Endothelial cell of umbilical vein (primary cell): ENCODE measurements at regions not wholly inside any gene's neighbourhood (a gene's known extent, or its start where the extent isn't known, plus 50 kb on each side); places are given as distances from the start of the nearest gene placed in this dataset.
"Not testable (repeated sequence)": the region's sequence is repeated elsewhere in the genome, so short reads cannot be mapped to it uniquely, and the experiment has no call there.

ENCODE experiments used
- BruUV-seq: library from RNA; stranded (reverse); fragments of 400-500 nt; replicated peaks from 2 replicates; lab custom pipeline; 2021; lab: Mats Ljungman, UMichigan
- CTCF ChIA-PET: fragments of 300-600, 350-600 bp; sonication (Branson Sonifier 250); formaldehyde crosslinking; loops from one replicate; lab custom pipeline; 2021; ENCODE audit warnings: antibody characterized with exemption, inconsistent platforms; lab: Charles Lee
- POLR2A ChIA-PET: fragments of 300-600, 350-600 bp; sonication (Branson Sonifier 250); formaldehyde crosslinking; loops from one replicate; lab custom pipeline; 2021; ENCODE audit warnings: antibody characterized with exemption, inconsistent platforms; lab: Charles Lee
- DNase-seq: peaks from one replicate; pipeline ENCODE4 v3.0.0-alpha.2; 2011; ENCODE audit warnings: low read depth, low spot score
- FAIRE-seq: peaks from 2 replicates; lab custom pipeline; 2011; peaks lifted over from hg19 to GRCh38; lab: Jason Lieb, UNC
- H2AFZ ChIP-seq: 2 replicates; pipeline ENCODE4 v1.6.0; 2012; ENCODE audit warnings: low read depth, low read length, control low read depth, inconsistent platforms
- H3K27ac ChIP-seq: 2 replicates; pipeline ENCODE4 v1.5.1; 2011; ENCODE audit warnings: low read depth, mild to moderate bottlenecking, control low read depth, low read length, moderate library complexity; ENCODE audit not compliant: insufficient read depth
- H3K27me3 ChIP-seq, 2 experiments: 2 replicates each; pipeline versions ENCODE4 v1.6.0 to v1.6.1; 2011; ENCODE audit warnings: low read length in 2 of 2, mixed read lengths in 1 of 2; ENCODE audit not compliant: control insufficient read depth in 2 of 2, insufficient read depth in 2 of 2
- H3K36me3 ChIP-seq, 2 experiments: 2 replicates in 1 of 2; 3 replicates in 1 of 2; pipeline ENCODE4 v1.5.1; 2011; ENCODE audit warnings: low read length in 2 of 2, mild to moderate bottlenecking in 1 of 2, moderate library complexity in 1 of 2; ENCODE audit not compliant: control insufficient read depth in 2 of 2, insufficient read depth in 2 of 2; ENCODE audit errors: extremely low read depth in 1 of 2
- H3K4me1 ChIP-seq: 3 replicates; pipeline ENCODE4 v1.5.1; 2011; ENCODE audit warnings: mild to moderate bottlenecking, low read length; ENCODE audit not compliant: control insufficient read depth, insufficient read depth; ENCODE audit errors: extremely low read depth
- H3K4me2 ChIP-seq: 2 replicates; pipeline ENCODE4 v1.6.1; 2011; ENCODE audit warnings: low read length, control low read depth, mixed read lengths; ENCODE audit not compliant: insufficient read depth
- H3K4me3 ChIP-seq, 3 experiments: fragments of 200-600 bp in 1 of 3; sonication (generic), shearing (Covaris generic) in 1 of 3; replicated peaks in 1 of 3; 2 replicates each; pipeline ENCODE4 v1.5.1; 2011 to 2016; ENCODE audit warnings: control low read depth in 3 of 3, low read length in 3 of 3, mild to moderate bottlenecking in 2 of 3, inconsistent platforms in 1 of 3, low read depth in 1 of 3, moderate library complexity in 1 of 3; ENCODE audit not compliant: insufficient read depth in 1 of 3
- H3K79me2 ChIP-seq: 2 replicates; pipeline ENCODE4 v1.6.0; 2012; ENCODE audit warnings: low read length, inconsistent platforms; ENCODE audit not compliant: control insufficient read depth, insufficient read depth
- H3K9ac ChIP-seq: replicated peaks from 2 replicates; pipeline ENCODE3; 2011; ENCODE audit warnings: low read length, control low read depth; ENCODE audit not compliant: insufficient read depth; ENCODE audit errors: extremely low read depth
- H3K9me1 ChIP-seq: replicated peaks from 3 replicates; pipeline ENCODE4 v1.6.0; 2011; ENCODE audit warnings: mild to moderate bottlenecking, low read length; ENCODE audit not compliant: control insufficient read depth, insufficient read depth; ENCODE audit errors: extremely low read depth
- H3K9me3 ChIP-seq: replicated peaks from 2 replicates; pipeline ENCODE4 v1.5.1; 2012; ENCODE audit warnings: low read length, inconsistent platforms; ENCODE audit not compliant: control insufficient read depth, insufficient read depth
- H4K20me1 ChIP-seq: replicated peaks from 2 replicates; pipeline ENCODE3; 2011; ENCODE audit warnings: mild to moderate bottlenecking, low read length; ENCODE audit not compliant: control insufficient read depth, insufficient read depth; ENCODE audit errors: extremely low read depth
- EZH2 ChIP-seq: IDR thresholded peaks from 2 replicates; pipeline ENCODE4 v1.6.1; 2012; ENCODE audit warnings: borderline replicate concordance, low read depth, mild to moderate bottlenecking, moderate library complexity, low read length, inconsistent platforms; ENCODE audit not compliant: severe bottlenecking
- FOS ChIP-seq: IDR thresholded peaks from 2 replicates; pipeline ENCODE4 v1.6.1; 2011; ENCODE audit warnings: mild to moderate bottlenecking, low read length, moderate library complexity, borderline replicate concordance; ENCODE audit not compliant: insufficient read depth
- GATA2 ChIP-seq: IDR thresholded peaks from 2 replicates; pipeline ENCODE4 v1.7.0; 2011; ENCODE audit warnings: low read depth, mild to moderate bottlenecking, moderate library complexity, mixed read lengths, low read length; ENCODE audit not compliant: insufficient read length, insufficient read depth
- JUN ChIP-seq: IDR thresholded peaks from 2 replicates; pipeline ENCODE4 v1.6.1; 2011; ENCODE audit warnings: borderline replicate concordance, low read depth; ENCODE audit not compliant: insufficient read length, insufficient read depth
- MAX ChIP-seq: IDR thresholded peaks from 2 replicates; pipeline ENCODE4 v1.6.1; 2011; ENCODE audit not compliant: insufficient read depth, insufficient read length
- MYC ChIP-seq: IDR thresholded peaks from one replicate; pipeline ENCODE4 v1.6.1; 2011; ENCODE audit warnings: mild to moderate bottlenecking, low read depth, low read length
- POLR2A ChIP-seq: IDR thresholded peaks from 2 replicates; pipeline ENCODE4 v1.6.1; 2012; ENCODE audit warnings: low read depth, mild to moderate bottlenecking, control low read depth, low read length
- POLR2AphosphoS5 ChIP-seq: IDR thresholded peaks from 2 replicates; pipeline ENCODE4 v1.6.1; 2012; ENCODE audit warnings: low read depth, mild to moderate bottlenecking, control low read depth, low read length, moderate library complexity; ENCODE audit not compliant: insufficient read depth
- dilution Hi-C: fragments of 300-500 bp; cut with MboI; formaldehyde crosslinking; loops from one replicate; pipeline ENCODE4 v1.15.0; 2019; ENCODE audit warnings: low sequenced_read_pairs; ENCODE audit not compliant: extremely low pct_ligation_motif_present
- intact Hi-C: fragments of 100-400 bp; cut with micrococcal nuclease; formaldehyde crosslinking; loops from one replicate; pipeline ENCODE4 v1.10.0; 2022
- TF ChIP-seq, protein P1 (sequence below), 2 donors: IDR thresholded peaks; 1 replicate in 1 of 2; 2 replicates in 1 of 2; pipeline ENCODE4 v1.5.1; 2011; ENCODE audit warnings: low read length in 2 of 2, mild to moderate bottlenecking in 2 of 2, moderate library complexity in 2 of 2, control low read depth in 1 of 2, inconsistent platforms in 1 of 2, low read depth in 1 of 2; ENCODE audit not compliant: insufficient read depth in 1 of 2; ENCODE audit errors: extremely low read depth in 1 of 2

GRCh38 chr10:77737608-77738007, 100.0 kb upstream of the KCNMA1 start:
- peak overlapping the region; percentile 50 for H3K9ac ChIP-seq
- H4K20me1 ChIP-seq, result no peaks in the 10 kb centered on the region
- no peaks in the 10 kb centered on the region for H3K79me2 ChIP-seq
- BruUV-seq, result no TSS peak
- peaks cover 20% of the 10 kb centered on the region for H3K4me1 ChIP-seq
- intact Hi-C loops (loop anchor here (1.0 to 2.0 kb wide), 4 partner anchors 19 to 573 kb away; no protein-coding TSS in a partner anchor), dilution Hi-C loops (no loop called here)
- no peaks in the 10 kb centered on the region for H3K9me3 ChIP-seq
- H3K36me3 ChIP-seq, result no peaks in the 10 kb centered on the region
- no peaks in the 10 kb centered on the region for H3K9me1 ChIP-seq
- POLR2A ChIA-PET, result interaction anchor here (0.6 kb wide), 1 partner anchor 292 kb away, joined by 5 read pairs; the partner anchor contains the start of gene POLR3A
- no peak overlapping the region for H2AFZ ChIP-seq
- no peak overlapping the region for H3K4me3 ChIP-seq
- no peak overlapping the region for H3K4me2 ChIP-seq
- peak; percentile 98 for FAIRE-seq
- no peak for TF ChIP-seq EZH2
- peak; percentile 82 for TF ChIP-seq POLR2AphosphoS5
- TF ChIP-seq FOS, result peak; percentile 97
- peak; percentile 37 for TF ChIP-seq POLR2A
- TF ChIP-seq MYC, result no peak
- peak; percentile 98 for TF ChIP-seq JUN
- TF ChIP-seq, protein P1, sequence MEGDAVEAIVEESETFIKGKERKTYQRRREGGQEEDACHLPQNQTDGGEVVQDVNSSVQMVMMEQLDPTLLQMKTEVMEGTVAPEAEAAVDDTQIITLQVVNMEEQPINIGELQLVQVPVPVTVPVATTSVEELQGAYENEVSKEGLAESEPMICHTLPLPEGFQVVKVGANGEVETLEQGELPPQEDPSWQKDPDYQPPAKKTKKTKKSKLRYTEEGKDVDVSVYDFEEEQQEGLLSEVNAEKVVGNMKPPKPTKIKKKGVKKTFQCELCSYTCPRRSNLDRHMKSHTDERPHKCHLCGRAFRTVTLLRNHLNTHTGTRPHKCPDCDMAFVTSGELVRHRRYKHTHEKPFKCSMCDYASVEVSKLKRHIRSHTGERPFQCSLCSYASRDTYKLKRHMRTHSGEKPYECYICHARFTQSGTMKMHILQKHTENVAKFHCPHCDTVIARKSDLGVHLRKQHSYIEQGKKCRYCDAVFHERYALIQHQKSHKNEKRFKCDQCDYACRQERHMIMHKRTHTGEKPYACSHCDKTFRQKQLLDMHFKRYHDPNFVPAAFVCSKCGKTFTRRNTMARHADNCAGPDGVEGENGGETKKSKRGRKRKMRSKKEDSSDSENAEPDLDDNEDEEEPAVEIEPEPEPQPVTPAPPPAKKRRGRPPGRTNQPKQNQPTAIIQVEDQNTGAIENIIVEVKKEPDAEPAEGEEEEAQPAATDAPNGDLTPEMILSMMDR (IDR thresholded peaks at IDR 0.05; ENCODE audit: extremely low read depth in 1 of 2, insufficient read depth in 1 of 2, low read depth in 1 of 2, low read length in 2 of 2), result no peak
- peak; percentile 66 for TF ChIP-seq GATA2
- TF ChIP-seq MAX, result peak; percentile 35
- peak; percentile 94 for DNase-seq
- H3K27ac ChIP-seq, result peak overlapping the region; percentile 90
- H3K27me3 ChIP-seq, result no peaks in the 10 kb centered on the region
- CTCF ChIA-PET, result interaction anchor here (0.8 to 2.0 kb wide), 9 partner anchors 9 to 572 kb away, joined by 3 to 21 read pairs (median 4); no protein-coding TSS in a partner anchor

- H3K27ac ChIP-seq, H3K27me3 ChIP-seq, intact Hi-C loops, H3K36me3 ChIP-seq, H3K9ac ChIP-seq, H3K4me3 ChIP-seq, BruUV-seq, H3K9me1 ChIP-seq, FAIRE-seq, dilution Hi-C loops, H4K20me1 ChIP-seq, H3K4me2 ChIP-seq, H2AFZ ChIP-seq, H3K9me3 ChIP-seq, H3K79me2 ChIP-seq, DNase-seq, POLR2A ChIA-PET: not testable (repeated sequence)
- CTCF ChIA-PET, result interaction anchor here (1.0 to 1.6 kb wide), 4 partner anchors 11 to 23 kb away, joined by 3 to 9 read pairs (median 5); no protein-coding TSS in a partner anchor
- peaks cover 20% of the 10 kb centered on the region for H3K4me1 ChIP-seq
Observed at GRCh38 chr10:77735136-77735535, 97.5 kb upstream of the KCNMA1 start.
